ENCODE measurements at regions not wholly inside any gene's neighbourhood (a gene's known extent, or its start where the extent isn't known, plus 50 kb on each side); places are given as distances from the start of the nearest gene placed in this dataset.

GRCh38 chrX:93598076-93598475 lies 75.3 kb downstream of the NAP1L3 start:
- TF ChIP-seq CTCF (IDR thresholded peaks at IDR 0.05), result no peak
- no peak overlapping the region for H3K27ac Mint-ChIP-seq

GRCh38 chrX:93594780-93595179 lies 78.6 kb downstream of the NAP1L3 start:
- Mint-ChIP-seq H3K36me3 (ENCODE audit: low read depth) (no peaks in the 10 kb centered on the region), H3K4me1 (ENCODE audit: low read depth) (no peaks in the 10 kb centered on the region), H3K27ac (no peak overlapping the region), H3K27me3 (ENCODE audit: insufficient read depth) (peaks cover 3% of the 10 kb centered on the region; the same call in 1 of the 2 replicates), H3K4me3 (no peak overlapping the region), H3K9me3 (peaks cover 8% of the 10 kb centered on the region)
- TF ChIP-seq CTCF (IDR thresholded peaks at IDR 0.05), result no peak
- DNase-seq, result no peak

More at GRCh38 chrX:93598076-93598475, 75.3 kb downstream of the NAP1L3 start:
- Mint-ChIP-seq H3K4me3 (no peak overlapping the region), H3K36me3 (ENCODE audit: low read depth) (no peaks in the 10 kb centered on the region), H3K4me1 (ENCODE audit: low read depth) (no peaks in the 10 kb centered on the region), H3K9me3 (peaks cover 4% of the 10 kb centered on the region), H3K27me3 (ENCODE audit: insufficient read depth) (no peaks in the 10 kb centered on the region)
- DNase-seq, result no peak

- peaks cover 3% of the 10 kb centered on the region; the same call in 1 of the 2 replicates for H3K27me3 Mint-ChIP-seq (ENCODE audit: insufficient read depth)
- DNase-seq, result no peak
- H3K4me1 Mint-ChIP-seq (ENCODE audit: low read depth), result no peaks in the 10 kb centered on the region
- no peak overlapping the region for H3K27ac Mint-ChIP-seq
- H3K36me3 Mint-ChIP-seq (ENCODE audit: low read depth), result no peaks in the 10 kb centered on the region
- no peak for TF ChIP-seq CTCF (IDR thresholded peaks at IDR 0.05)
- no peak overlapping the region for H3K4me3 Mint-ChIP-seq
- peaks cover 8% of the 10 kb centered on the region for H3K9me3 Mint-ChIP-seq
These were observed 79.4 kb downstream of the NAP1L3 start for GRCh38 chrX:93593966-93594365.

GRCh38 chrX:93591398-93591797 lies 82.0 kb downstream of the NAP1L3 start:
- Mint-ChIP-seq H3K27ac (no peak overlapping the region), H3K4me1 (ENCODE audit: low read depth) (no peaks in the 10 kb centered on the region), H3K4me3 (no peak overlapping the region), H3K36me3 (ENCODE audit: low read depth) (no peaks in the 10 kb centered on the region), H3K27me3 (ENCODE audit: insufficient read depth) (peaks cover 3% of the 10 kb centered on the region; the same call in 1 of the 2 replicates), H3K9me3 (peaks cover 8% of the 10 kb centered on the region)
- no peak for DNase-seq
- TF ChIP-seq CTCF (IDR thresholded peaks at IDR 0.05), result no peak

- Mint-ChIP-seq H3K27ac (no peak overlapping the region), H3K36me3 (ENCODE audit: low read depth) (no peaks in the 10 kb centered on the region), H3K9me3 (no peaks in the 10 kb centered on the region; the same call in 1 of the 2 replicates), H3K4me1 (ENCODE audit: low read depth) (no peaks in the 10 kb centered on the region), H3K4me3 (no peak overlapping the region), H3K27me3 (ENCODE audit: insufficient read depth) (no peaks in the 10 kb centered on the region)
- TF ChIP-seq CTCF (IDR thresholded peaks at IDR 0.05), result no peak
- no peak for DNase-seq
These were observed 87.7 kb downstream of the NAP1L3 start for GRCh38 chrX:93585661-93586060.

GRCh38 chrX:93580634-93581033 lies 92.7 kb downstream of the NAP1L3 start:
- no peak overlapping the region for H3K4me3 Mint-ChIP-seq
- no peaks in the 10 kb centered on the region for H3K4me1 Mint-ChIP-seq (ENCODE audit: low read depth)
- H3K36me3 Mint-ChIP-seq (ENCODE audit: low read depth), result no peaks in the 10 kb centered on the region
- H3K27ac Mint-ChIP-seq, result no peak overlapping the region
- no peaks in the 10 kb centered on the region for H3K9me3 Mint-ChIP-seq
- no peaks in the 10 kb centered on the region; the same call in 1 of the 2 replicates for H3K27me3 Mint-ChIP-seq (ENCODE audit: insufficient read depth)
- no peak for DNase-seq
- TF ChIP-seq CTCF (IDR thresholded peaks at IDR 0.05), result no peak

Measured in HFFc6 (cell line).